Posterior vena cava (tissue), 2 donors: ENCODE measurements at regions not wholly inside any gene's neighbourhood (a gene's known extent, or its start where the extent isn't known, plus 50 kb on each side); places are given as distances from the start of the nearest gene placed in this dataset.

Experiments
- DNase-seq: peaks from one replicate; pipeline ENCODE4 v3.0.0-alpha.2; 2020; ENCODE audit warnings: low spot score
- intact Hi-C, 2 donors: fragments of 100-400 bp; cut with DNase I; formaldehyde crosslinking; loops; one replicate each; pipeline versions ENCODE4 v1.14.1 to v1.14.2; 2022 to 2023
- donor health status: DM: yes; HTN: yes; CAD: no.
- donor health status: DM: yes; HTN: yes; CAD: no.

GRCh38 chr13:107568181-107568580 is 647.2 kb downstream of the LIG4 start:
- DNase-seq, result no peak
- intact Hi-C loops, result no loop called here

GRCh38 chr13:107563099-107563925 is 652.0 kb downstream of the LIG4 start:
- intact Hi-C loops, result no loop called here
- DNase-seq, result no peak

GRCh38 chr13:107562203-107562602 is 653.1 kb downstream of the LIG4 start:
- no peak for DNase-seq
- intact Hi-C loops, result no loop called here

- DNase-seq, result no peak
- intact Hi-C loops, result no loop called here
Measured at GRCh38 chr13:107554460-107554859, 660.9 kb downstream of the LIG4 start.

- DNase-seq, result no peak
- intact Hi-C loops, result no loop called here
Measured at GRCh38 chr13:107553838-107554237, 661.5 kb downstream of the LIG4 start.

GRCh38 chr13:107551521-107551920 is 663.8 kb downstream of the LIG4 start:
- intact Hi-C loops, result no loop called here
- no peak for DNase-seq

- DNase-seq, result no peak
- intact Hi-C loops, result no loop called here
Measured at GRCh38 chr13:107548338-107548737, 667.0 kb downstream of the LIG4 start.

- intact Hi-C loops, result no loop called here
- DNase-seq, result no peak
Measured at GRCh38 chr13:107545946-107546502, 669.3 kb downstream of the LIG4 start.

GRCh38 chr13:107534548-107534947 is 680.8 kb downstream of the LIG4 start:
- DNase-seq, result no peak
- intact Hi-C loops, result no loop called here

- intact Hi-C loops, result no loop called here
- DNase-seq, result no peak
Measured at GRCh38 chr13:107531816-107532215, 683.5 kb downstream of the LIG4 start.

- no peak for DNase-seq
- intact Hi-C loops, result no loop called here
Measured at GRCh38 chr13:107531180-107531579, 684.2 kb downstream of the LIG4 start.

GRCh38 chr13:107529035-107529434 is 686.3 kb downstream of the LIG4 start:
- intact Hi-C loops, result no loop called here
- DNase-seq, result no peak

GRCh38 chr13:107518780-107519179 is 696.6 kb downstream of the LIG4 start:
- DNase-seq, result no peak
- intact Hi-C loops, result no loop called here

GRCh38 chr13:107518292-107518691 is 697.0 kb downstream of the LIG4 start:
- intact Hi-C loops, result no loop called here
- DNase-seq, result no peak

GRCh38 chr13:107516517-107516916 is 698.8 kb downstream of the LIG4 start:
- no peak for DNase-seq
- intact Hi-C loops, result no loop called here

- intact Hi-C loops, result no loop called here
- DNase-seq, result no peak
Measured at GRCh38 chr13:107512551-107512950, 702.8 kb downstream of the LIG4 start.

- DNase-seq, result no peak
- intact Hi-C loops, result no loop called here
Measured at GRCh38 chr13:107497661-107498060, 717.7 kb downstream of the LIG4 start.

- no peak for DNase-seq
- intact Hi-C loops, result no loop called here
Measured at GRCh38 chr13:107493266-107493665, 722.1 kb downstream of the LIG4 start.

- intact Hi-C loops, result no loop called here
- no peak for DNase-seq
Measured at GRCh38 chr13:107482688-107483087, 732.6 kb downstream of the LIG4 start.

- no peak for DNase-seq
- intact Hi-C loops, result no loop called here
Measured at GRCh38 chr13:107480130-107480529, 735.2 kb downstream of the LIG4 start.

- intact Hi-C loops, result no loop called here
- DNase-seq, result no peak
Measured at GRCh38 chr13:107477772-107478379, 737.5 kb downstream of the LIG4 start.
